NCI-H460 (cell line): ENCODE measurements at regions not wholly inside any gene's neighbourhood (a gene's known extent, or its start where the extent isn't known, plus 50 kb on each side); places are given as distances from the start of the nearest gene placed in this dataset.

Experiments used
- DNase-seq: peaks from one replicate; pipeline ENCODE4 v3.0.0-alpha.2; 2016; ENCODE audit warnings: low read depth; ENCODE audit errors: extremely low read depth

DNA sequence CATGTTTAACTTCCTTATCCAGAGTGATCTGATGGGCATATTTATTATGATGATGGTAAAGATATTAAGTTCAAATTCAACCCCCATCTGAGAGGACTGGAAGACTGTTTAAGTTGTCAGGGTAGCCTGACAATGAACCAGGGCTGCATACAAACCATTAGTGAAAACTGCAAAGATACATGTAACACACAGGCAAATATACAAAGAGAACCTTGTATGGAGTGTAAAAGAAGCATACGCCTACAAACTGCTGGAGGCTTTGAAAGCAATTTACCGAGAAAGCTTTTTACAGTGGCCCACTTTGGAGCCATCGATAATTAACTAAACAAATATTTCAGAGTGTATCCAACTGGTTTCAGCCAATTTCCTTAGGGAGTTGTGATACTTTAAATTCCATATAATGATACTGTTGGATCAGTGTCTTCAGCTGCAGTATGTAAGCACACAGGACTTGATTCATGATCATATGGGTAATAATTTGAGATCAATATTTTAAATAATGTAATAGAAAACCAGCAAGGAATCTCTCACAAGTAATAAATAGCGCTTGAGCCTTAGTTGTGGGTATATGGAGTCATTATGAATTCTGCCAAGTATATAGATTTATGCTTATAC lies 231.5 kb upstream of the SPRY2 start:
- DNase-seq: no peak

DNA sequence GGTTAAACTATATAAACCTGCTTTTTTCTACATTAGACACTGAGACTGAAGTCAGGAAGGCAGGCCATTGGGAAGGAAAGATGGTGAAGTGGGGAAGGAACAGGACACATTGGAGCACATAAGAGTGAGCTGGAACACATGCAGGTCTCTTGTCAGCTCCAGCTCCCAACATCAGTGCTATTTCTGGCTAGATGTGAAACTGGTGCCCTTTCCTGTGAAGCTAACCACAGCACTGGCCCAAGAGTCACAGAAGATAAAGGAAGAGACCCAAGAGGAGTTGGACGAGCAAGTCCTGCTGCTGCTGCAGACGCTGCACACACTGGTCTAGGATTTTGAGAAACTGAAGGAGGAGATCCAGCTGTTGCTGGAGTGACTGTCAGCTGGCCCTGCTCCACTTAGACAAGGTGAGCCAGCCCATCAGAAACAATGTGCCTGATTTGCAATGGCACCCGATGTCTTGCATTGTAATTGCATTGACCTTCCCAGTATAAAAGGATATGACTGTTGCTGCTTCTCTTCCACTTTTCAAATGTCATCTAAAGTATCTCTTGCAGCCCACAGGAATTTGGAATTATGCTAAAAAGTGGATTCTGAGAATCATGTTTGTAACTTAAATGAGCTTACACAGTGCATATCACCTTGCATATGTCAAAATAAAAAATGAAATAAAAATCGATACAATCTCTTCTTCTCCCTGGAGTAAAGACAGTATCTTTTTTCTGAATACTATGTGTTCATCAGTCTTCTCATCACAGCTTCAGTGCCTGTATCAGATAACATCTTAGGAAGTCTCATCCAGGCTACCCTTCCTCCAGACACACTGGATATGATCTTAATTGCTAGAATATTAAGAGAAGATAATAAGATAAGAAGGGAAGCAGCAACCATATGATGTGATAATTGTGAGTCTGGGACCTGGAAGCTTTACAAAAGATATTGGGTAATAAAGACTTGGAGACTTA lies 230.7 kb upstream of the SPRY2 start:
- no peak for DNase-seq

DNA sequence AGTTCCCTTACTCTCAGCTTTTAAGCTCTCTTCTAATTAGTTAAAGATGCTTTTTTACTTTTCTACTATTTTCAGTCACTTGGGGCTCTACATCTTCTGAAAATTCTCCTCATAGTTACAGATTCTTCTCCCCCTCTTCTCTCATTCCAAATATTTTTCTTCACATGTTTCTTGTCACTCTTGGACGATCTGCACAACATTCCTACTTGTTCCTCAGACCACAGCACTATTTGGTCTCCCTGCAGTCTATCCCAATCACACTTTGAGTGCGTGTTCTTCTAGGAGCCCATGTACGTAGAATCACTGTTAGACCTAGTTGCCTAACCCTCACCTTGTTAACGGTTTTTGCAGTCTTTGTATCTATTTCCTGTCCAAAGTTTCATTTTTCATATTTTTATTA lies 222.5 kb upstream of the SPRY2 start:
- no peak for DNase-seq

DNA sequence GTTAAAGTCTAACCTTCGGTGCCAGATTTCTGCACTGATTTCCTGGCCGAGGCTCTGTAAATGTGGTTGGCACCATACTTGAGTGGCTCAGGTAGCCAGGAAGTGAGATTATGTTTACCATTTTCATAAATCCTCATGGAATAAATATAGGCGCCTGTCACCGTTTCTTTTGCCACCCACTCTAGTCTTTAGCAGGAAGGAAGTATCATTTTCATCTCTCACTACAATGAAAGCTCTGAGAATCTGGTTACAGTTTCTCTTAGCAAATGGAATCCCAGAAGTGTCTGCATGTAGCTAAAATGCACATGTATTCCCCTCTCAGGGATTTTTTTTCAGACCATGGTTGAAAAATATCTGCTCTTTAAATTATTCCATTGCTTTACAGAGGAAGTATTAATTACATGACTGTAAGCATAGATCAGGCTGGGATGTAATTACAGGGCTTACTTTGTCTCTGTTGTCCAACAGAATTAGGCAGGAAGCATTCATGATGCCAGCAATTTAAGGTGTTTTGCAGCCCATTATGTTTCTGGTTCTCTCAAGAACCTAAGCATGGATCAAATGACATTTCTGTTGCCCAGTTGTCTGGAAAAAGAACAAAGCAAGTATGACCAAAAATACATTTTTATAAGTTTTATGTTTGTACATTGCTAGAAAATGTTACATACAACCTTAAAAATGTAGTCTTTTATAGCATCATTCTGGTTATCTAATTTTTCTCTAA lies 221.7 kb upstream of the SPRY2 start:
- no peak for DNase-seq

DNA sequence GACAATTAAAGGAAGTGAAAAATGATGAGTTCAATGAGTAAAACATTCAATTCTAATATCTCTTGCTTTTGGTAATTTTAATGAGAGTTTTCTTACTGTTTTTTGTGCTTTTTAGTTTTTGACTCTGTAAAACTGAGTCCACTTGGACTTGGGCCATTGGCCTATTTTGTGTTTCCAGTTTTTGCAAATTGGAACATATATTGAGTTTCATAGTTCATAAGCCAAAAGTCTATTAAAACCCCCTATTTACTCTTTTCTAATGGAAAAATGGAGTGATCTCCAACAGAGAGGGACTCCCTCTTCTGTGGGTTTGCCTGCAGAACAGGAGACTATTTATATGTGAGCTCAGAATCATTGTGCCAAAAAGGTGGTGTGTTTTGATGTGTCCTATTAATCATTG lies 219.7 kb upstream of the SPRY2 start:
- no peak for DNase-seq

DNA sequence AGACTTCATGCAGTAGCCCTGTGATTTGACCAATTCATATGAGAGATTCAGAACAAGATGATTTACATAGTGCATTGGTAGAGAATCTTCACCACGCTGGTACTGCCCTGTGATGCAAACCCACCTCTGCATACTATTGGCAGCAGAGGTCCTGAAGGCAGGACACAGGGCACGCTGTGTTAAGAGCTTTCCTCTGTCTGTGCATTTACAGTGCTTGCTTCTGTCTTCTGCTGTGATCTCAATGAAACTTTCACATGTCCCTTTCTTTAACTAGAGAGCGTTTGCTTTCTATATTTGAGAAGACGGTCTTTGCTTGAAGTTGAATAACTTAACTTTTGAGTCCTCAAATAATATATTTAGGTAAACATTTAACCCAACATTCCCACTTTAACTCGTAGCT lies 219.0 kb upstream of the SPRY2 start:
- no peak for DNase-seq

DNA sequence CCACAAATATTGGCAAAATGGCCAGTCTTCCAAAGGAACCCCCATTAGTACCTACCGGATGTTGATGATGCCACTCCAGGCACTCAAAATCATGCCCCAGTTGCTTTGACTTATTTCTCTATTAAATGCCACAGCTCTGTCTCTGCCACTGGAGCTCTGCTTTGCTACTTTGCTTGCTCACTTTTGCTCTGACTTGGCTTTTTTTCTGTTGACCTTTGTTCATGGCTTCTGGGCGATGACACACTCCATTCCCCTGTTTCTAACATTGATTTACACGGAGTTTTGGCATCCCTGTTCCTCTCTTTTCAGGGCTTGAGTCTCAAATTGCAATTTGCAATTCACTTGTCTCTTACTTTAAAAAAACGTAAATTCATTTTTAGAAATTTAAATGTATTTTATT lies 217.1 kb upstream of the SPRY2 start:
- DNase-seq: no peak

DNA sequence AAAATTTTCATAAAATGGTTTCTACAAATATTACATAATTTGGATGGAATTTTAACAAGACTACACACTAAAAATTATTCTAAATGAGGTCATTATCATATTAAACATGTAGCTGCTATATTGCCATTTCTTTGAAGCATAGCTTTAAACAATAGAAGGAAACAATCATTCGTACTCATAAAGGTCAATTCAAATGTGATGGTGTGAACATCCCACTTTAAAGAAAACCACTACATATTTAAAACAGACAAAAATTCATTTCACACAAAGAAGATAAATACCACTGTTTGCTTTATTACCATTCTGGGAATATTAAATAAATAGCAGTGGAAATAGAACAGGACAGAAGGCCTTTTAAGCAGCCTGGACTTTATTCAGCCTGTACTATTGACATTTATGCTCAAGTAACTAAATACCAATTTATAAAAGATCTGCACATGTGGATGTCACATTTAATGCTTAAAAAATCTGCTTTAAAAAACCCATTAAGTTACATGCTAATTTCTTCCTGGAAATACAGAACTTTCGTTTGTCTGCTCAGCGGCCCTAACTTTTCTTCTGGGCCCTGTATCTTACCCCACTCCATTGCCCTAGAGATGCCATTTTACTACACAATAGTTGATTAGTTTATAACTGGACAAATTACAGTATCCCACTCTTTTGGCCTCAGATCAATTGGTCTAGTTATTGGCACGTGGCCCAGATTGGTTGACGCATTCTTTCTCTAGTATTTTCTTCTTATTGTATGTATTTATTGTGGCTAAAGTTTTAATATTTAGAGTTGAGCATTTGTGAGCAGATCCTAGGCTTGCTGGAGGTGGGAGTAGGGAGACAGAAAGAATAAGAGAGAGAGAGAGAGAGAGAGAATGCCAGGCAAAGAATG lies 215.1 kb upstream of the SPRY2 start:
- no peak for DNase-seq

DNA sequence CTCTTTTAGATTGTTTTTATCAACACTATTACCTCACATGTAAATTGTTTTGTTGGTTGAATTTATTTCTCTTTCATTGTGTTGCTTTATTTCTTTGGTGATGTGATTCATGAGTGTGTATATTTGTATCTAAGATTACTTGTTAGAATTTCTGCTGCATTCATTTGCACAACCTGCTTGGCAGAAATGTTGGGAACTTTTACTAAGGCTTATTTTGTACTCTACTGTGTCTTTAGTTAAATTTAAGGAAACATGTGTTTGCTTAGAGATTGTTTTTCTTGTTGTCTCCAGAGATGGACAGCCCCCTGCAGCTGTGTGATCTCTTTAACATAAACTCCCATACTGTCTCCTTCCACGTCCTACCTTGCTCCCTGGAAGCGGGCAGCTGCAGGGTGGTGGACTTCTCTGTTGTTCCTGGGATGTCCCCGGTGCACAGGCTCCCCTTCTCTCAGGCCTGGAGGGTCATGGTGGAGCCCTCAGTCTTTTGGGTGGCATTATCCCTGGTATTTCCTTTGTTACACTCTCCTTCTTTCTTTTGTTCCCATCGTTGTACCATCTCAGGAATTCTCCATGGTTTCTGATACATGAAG lies 212.0 kb upstream of the SPRY2 start:
- no peak for DNase-seq

DNA sequence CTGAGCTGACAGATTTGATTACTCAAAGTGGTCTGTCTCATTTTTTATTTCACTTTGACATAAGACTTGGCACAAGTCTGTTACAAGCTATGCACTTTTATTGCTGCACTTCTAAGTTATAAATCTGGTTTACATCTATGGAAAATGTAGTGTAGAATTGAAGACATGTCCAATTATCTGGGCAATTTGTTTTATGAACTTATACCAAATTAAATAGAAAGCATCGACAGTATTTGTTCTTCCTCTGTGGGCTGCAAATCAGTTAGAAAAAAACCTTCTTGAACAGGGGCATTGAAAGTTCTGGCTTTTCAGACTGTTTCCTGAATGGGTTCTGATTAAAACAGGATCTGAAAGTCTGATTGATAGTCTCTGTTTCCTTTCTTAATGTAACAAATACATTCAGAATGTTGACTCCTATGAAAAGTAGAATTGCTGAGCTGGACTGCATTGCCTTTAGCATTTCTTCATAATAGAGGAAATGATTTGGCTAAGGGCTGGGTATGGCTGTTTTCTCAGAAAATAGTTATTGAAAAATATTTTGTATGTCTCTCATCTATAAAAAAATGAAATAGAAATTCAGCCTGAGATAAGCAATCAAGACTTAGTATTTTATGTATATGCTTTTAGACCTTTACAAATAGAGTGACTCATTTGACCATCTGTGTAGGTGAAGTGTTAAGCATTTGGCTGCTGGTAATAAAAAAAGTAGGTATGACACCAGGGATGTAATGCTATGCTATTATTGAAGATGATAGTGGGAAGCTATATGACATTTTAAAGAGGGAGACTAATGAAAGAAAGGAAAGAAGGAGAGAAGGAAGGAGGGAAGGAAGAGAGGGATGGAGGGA lies 210.9 kb upstream of the SPRY2 start:
- no peak for DNase-seq

DNA sequence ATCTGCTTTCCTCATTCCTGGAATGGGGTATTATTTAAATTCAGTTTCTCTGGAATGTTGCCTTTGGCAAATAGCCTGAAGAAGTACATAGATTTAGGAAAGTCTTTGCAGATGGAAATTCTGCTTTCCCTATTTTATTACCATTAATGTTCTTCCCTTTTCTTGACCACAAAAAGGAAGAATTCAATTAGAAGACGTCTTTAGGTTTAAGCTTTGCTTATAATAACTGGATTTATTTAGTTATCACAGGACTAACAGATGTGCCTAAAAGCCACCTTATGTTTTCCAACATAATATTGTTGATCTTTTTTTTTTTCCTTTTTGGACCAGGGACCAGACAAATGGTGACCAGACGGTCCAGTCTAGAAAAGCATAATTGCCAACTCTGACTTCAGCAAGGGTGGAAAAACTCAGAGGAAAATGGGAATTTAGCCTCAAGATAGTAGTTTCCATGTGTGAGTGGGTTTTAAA lies 210.1 kb upstream of the SPRY2 start:
- no peak for DNase-seq

DNA sequence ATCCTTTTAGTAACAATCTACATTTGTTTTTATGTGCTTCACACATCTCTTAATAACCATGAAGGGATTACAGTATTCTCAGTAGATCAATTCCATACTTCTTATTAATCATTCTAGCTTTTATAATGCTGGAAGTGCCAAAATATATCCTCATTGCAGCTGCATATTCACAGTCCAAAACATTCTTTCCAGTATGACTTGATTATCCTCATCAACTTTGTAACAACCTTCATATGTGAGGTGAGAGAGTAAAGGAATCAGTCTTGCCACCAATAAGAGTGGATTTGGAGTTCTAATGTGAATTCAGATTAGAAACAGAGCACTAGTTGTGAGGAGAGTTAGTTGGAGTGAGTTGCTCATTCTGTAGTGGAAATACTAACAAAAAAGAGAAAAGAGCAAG lies 208.0 kb upstream of the SPRY2 start:
- DNase-seq: no peak

DNA sequence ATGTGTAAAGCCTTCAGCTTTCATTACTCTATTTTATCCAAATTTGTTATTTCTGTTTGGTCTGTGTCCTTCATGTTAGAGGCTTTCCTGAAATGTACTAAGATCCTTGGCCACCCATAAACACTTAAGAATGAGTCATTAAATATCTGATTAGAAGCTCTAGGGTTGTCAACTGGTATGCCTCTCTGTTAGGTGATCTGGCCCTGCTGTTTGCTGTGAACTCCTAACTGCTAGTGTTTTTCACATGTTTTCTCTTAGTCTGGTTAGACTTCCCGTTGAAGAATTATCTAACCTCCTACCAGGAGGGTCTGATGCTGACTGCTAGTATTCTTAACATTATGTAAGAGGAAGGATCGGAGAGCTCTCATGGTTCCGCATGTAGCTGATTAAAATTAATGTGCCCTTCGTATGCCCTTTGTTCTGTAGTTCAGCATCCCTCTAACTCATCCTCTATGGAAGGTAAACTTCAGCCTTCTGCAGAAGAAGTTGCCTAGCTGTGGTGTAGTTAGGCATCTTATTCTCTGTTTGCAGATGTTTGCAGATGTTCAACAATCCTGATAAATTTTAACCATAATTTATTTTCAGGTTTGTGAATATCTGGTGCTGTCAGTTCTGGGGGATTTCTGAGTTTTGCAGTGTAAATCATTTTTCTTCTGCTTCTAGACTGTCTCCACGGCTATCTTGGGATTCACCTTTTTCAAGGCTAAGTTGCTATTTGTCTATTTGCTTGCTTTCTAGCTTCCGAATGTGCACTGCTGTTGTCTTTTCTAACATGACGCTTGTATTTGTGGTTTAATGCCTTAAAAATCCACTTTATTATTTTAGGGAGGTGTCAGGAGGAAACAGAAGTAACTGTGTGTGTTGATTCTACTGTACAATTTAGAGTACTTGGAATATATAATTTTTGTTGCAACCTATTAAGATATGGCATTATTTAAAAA lies 207.2 kb upstream of the SPRY2 start:
- DNase-seq: no peak

DNA sequence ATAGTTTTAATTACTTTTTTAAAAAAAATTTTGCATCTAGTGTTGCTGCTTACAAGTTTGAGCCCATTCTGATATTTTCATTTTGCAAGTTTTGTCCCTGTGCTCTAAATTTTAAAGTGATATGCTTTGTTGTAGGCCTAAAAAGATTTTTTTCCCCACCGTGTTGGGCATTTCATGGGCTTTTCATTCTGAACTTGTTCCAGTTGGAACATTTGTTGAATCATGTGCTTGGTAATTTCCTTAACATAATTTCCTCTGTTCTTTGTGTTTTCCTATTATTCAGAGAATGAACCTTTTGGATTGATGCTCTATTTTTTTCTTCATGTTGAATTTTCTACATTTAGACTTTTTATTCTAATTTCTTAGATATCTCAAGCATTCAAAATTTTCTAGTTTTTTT lies 206.4 kb upstream of the SPRY2 start:
- no peak for DNase-seq

DNA sequence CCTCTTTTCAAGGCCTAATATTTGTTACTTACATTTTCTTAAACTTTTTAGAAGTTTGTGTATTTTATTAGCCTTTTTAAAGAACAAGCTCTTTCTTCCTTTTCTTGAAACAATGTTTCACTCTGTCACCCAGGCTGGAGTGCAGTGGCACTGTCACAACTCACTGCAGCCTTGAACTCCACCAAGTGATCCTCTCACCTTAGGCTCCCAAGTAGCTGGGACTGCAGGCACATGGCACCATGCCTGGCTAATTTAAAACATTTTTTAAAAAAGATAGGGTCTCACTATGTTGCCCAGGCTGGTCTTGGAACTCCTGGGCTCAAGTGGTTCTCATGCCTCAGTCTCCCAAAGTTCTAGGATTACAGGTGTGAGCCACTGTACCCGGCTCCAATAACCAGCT lies 192.2 kb upstream of the SPRY2 start:
- DNase-seq: no peak

DNA sequence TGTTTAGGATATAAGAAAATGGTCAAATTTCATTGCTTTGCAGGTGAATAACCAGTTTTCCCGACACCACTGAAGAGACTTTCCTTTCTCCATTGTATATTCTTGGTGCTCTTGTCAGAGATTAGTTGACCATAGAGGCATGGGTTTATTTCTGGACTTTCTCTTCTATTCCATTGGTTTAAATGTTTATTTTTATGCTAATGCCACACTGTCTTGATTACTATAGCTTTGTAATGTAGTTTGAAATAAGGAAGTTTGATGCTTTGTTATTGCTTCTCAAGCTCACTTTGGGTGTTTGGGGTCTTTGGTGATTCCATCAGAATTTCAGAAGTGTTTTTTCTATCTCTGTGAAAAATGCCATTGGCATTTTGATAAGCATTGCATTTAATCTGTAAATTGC lies 190.0 kb upstream of the SPRY2 start:
- DNase-seq: no peak

DNA sequence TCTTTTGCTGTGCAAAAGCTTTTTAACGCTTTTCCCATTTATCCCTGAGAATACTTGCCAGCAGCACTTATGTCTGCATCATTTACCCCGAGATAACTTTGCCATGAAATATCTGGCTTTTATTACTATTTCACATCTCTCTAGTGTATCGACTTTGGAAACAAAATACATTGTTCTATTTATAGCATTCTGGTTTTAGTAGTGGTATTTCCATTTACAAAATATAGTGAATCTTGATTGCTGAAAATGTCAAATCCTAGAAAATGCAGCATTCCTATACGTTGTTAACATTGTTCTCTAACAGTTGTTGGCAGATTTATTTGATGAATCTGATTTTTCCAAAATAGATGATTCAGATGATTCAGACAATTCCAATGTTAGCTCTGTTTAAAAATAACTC lies 189.3 kb upstream of the SPRY2 start:
- no peak for DNase-seq

DNA sequence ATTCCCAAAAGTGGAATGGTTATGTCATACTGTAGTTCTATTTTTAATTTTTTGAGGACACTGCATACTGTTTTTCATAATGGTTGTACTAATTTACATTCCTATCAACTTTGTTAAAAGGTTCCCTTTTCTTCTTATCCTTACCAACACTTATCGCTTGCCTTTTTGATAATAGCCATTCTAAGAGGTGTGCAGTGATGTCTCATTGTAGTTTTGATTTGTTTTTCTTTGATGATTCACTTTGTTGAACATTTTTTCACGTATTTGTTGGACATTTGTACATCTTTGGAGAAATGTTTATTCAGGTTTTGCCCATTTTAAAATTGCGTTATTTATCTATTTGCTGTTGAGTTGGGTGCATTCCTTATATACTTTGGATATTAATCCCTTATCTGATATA lies 188.8 kb upstream of the SPRY2 start:
- DNase-seq: no peak
